Duodenal mucosa (tissue), 2 donors: ENCODE measurements at regions not wholly inside any gene's neighbourhood (a gene's known extent, or its start where the extent isn't known, plus 50 kb on each side); places are given as distances from the start of the nearest gene placed in this dataset.

Experiments
- H3K27ac ChIP-seq: one replicate; pipeline ENCODE4 v1.7.0; 2013; ENCODE audit warnings: low read depth, low read length
- H3K27me3 ChIP-seq, 2 donors: one replicate each; pipeline ENCODE4 v1.7.0; 2013; ENCODE audit warnings: low read length in 2 of 2, control low read depth in 1 of 2; ENCODE audit not compliant: insufficient read depth in 2 of 2, control insufficient read depth in 1 of 2
- H3K36me3 ChIP-seq, 2 donors: one replicate each; pipeline ENCODE4 v1.7.0; 2013; ENCODE audit warnings: low read length in 2 of 2, control low read depth in 1 of 2; ENCODE audit not compliant: insufficient read depth in 2 of 2, control insufficient read depth in 1 of 2
- H3K4me1 ChIP-seq, 2 donors: one replicate each; pipeline ENCODE4 v1.7.0; 2013; ENCODE audit warnings: low read length in 2 of 2, control low read depth in 1 of 2; ENCODE audit not compliant: insufficient read depth in 2 of 2, control insufficient read depth in 1 of 2
- H3K4me3 ChIP-seq, 2 donors: one replicate each; pipeline ENCODE4 v1.7.0; 2013; ENCODE audit warnings: low read length in 2 of 2, low read depth in 1 of 2
- H3K9ac ChIP-seq, 2 donors: one replicate each; pipeline ENCODE4 v1.7.0; 2013; ENCODE audit warnings: low read length in 2 of 2, low read depth in 1 of 2
- H3K9me3 ChIP-seq, 2 donors: one replicate each; pipeline ENCODE4 v1.7.0; 2013; ENCODE audit warnings: low read length in 2 of 2, control low read depth in 1 of 2; ENCODE audit not compliant: control insufficient read depth in 1 of 2

DNA sequence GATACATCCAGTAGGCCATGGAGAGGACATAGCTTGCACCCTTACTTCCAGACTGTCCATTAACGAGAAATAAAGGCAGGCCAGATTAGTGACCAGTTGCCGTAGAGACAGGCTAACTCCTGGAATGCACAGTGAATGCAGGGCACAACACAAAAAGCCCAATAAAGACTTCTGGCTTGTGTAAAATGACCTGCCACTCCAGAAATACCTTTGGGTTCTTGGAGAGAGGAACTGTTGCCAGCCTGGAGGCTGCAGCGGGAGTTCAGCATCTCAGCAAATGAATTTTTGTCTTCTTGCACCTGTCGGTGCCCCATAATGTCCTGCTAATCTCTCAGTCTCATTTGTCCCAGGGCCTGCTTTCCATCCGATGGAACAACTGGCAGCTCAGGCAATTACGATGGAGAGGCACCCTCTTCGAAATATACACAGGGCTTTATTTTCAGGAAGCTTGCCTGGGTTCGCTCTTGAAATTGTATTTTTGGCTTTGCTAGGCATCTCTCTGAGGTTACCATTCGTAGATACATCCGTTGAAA lies 538.8 kb upstream of the ZNF462 start:
- no peak overlapping the region for H3K4me3 ChIP-seq
- H3K4me1 ChIP-seq = no peaks in the 10 kb centered on the region
- no peak overlapping the region for H3K27ac ChIP-seq
- H3K9ac ChIP-seq = no peak overlapping the region
- no peaks in the 10 kb centered on the region for H3K27me3 ChIP-seq
- H3K36me3 ChIP-seq = no peaks in the 10 kb centered on the region
- H3K9me3 ChIP-seq = no peaks in the 10 kb centered on the region

DNA sequence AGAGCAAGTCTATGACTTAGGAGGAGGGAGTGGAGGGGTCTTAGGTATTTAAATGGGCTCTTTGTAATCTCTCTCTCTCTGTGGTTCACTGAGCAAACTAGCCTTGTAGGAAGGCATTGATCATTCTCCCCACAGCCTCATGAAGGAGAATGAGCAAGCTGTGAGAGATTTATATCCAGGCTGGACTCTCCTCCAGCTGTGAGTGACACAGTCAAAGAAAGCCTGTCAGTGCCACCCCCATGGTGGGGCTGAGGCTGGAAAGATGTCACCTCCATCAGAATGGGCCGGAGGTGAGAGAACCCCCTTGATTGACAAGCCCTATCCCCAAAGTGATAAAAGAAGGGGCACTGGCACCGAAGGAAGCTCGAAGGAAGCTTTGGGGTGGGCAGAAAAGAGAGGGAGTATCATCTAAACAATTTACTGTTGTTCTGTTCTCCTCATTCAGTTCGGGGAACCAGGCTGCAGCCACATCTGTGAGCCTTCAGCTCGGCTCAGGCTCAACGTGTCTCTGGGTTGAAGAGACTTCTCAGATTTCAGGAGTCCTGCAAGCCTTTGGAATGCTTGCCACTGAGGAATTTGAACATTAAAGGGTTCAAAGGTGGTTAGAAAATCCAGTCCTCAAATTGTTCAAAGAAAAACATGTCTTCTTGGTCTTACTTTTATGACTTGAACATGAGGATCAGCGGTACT lies 538.2 kb upstream of the ZNF462 start:
- Histone ChIP-seq H3K27me3 (no peaks in the 10 kb centered on the region), H3K4me1 (no peaks in the 10 kb centered on the region), H3K9ac (no peak overlapping the region), H3K9me3 (no peaks in the 10 kb centered on the region), H3K27ac (no peak overlapping the region), H3K36me3 (no peaks in the 10 kb centered on the region), H3K4me3 (no peak overlapping the region)

DNA sequence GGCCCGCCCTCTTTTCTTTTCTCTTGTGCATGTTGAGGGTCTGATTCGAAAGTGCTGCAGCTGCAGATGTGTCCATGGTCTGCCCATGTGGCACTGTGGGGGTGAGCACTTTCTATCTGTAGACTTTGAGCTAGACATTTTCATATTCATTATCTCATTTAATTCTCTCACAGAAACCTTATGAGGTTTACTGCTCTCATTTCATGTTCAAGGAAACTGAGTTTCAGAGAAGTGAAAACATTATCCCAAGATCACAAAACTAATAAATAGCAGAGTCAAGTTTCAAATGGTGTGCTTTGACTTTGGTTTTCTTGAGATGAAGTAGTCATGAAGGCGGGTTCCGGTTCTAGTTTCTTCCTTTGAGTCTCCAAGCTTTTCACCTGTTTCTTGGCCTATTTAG lies 536.5 kb upstream of the ZNF462 start:
- no peak overlapping the region for H3K9ac ChIP-seq
- H3K27ac ChIP-seq = no peak overlapping the region
- no peaks in the 10 kb centered on the region for H3K9me3 ChIP-seq
- H3K27me3 ChIP-seq = no peaks in the 10 kb centered on the region
- H3K4me3 ChIP-seq = no peak overlapping the region
- H3K36me3 ChIP-seq = no peaks in the 10 kb centered on the region
- H3K4me1 ChIP-seq = no peaks in the 10 kb centered on the region

DNA sequence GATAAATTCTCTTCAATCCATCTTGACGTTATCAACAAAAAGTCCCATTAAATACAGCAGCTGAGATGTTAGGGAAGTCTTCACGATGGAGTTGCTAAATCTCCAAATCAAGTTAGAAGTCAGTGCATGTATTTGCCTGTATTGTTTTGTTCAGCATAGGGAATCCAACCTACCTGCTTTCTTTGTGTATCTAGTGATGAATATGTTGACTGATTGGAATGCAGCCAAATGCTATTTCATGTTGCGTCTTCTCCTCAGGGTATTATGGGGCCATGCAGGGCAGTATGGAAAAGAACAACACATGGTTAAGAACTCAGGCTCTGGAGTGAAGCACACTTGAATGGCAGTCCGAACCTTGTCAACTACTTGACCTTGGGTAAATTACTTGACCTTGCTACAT lies 529.5 kb upstream of the ZNF462 start:
- H3K9me3 ChIP-seq = no peaks in the 10 kb centered on the region
- no peak overlapping the region for H3K4me3 ChIP-seq
- H3K27ac ChIP-seq = no peak overlapping the region
- H3K27me3 ChIP-seq = no peaks in the 10 kb centered on the region
- H3K36me3 ChIP-seq = no peaks in the 10 kb centered on the region
- no peak overlapping the region for H3K9ac ChIP-seq
- no peaks in the 10 kb centered on the region for H3K4me1 ChIP-seq

DNA sequence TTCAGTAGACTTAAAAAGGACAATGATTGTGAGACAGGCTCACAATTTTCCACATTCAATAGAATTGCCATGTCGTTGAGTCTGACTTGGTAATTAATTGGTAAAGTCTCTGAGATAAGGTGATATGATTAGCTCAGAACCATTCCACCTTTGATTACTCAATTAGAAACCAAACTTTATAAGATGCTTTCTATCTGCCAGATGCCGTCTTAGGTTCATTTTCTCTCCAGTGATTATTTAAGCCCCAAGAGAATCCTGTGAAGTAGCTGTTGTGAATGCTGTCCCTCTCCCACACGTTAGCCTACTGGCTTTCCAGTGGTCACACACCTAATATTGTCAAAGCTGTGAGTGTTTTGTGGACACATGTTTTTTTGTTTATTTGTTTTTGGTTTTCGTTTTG lies 528.9 kb upstream of the ZNF462 start:
- no peaks in the 10 kb centered on the region for H3K27me3 ChIP-seq
- H3K4me3 ChIP-seq = no peak overlapping the region
- no peaks in the 10 kb centered on the region for H3K4me1 ChIP-seq
- H3K27ac ChIP-seq = no peak overlapping the region
- H3K9ac ChIP-seq = no peak overlapping the region
- no peaks in the 10 kb centered on the region for H3K9me3 ChIP-seq
- no peaks in the 10 kb centered on the region for H3K36me3 ChIP-seq

DNA sequence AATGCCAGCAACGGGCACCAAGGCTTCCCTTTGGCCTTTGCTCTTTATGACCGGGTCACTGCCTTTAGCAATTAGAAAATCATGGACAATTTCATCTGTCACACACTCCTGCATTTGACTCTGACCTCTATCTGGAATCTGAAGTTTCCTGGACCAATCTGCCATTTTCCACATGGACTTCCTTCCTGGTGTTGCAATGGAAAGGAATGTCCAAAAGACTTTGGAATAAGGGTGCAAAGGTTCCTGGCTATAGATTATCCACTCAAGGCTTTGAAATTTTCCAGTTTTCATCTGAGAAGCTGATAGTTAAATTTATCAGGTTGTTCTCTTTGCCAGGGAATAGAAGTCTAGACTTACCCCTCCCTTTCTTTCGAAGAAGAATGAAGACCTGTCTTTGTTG lies 523.1 kb upstream of the ZNF462 start:
- no peaks in the 10 kb centered on the region for H3K27me3 ChIP-seq
- no peak overlapping the region for H3K27ac ChIP-seq
- H3K4me1 ChIP-seq = no peaks in the 10 kb centered on the region
- no peak overlapping the region for H3K4me3 ChIP-seq
- H3K9ac ChIP-seq = no peak overlapping the region
- H3K36me3 ChIP-seq = no peaks in the 10 kb centered on the region
- no peaks in the 10 kb centered on the region for H3K9me3 ChIP-seq

DNA sequence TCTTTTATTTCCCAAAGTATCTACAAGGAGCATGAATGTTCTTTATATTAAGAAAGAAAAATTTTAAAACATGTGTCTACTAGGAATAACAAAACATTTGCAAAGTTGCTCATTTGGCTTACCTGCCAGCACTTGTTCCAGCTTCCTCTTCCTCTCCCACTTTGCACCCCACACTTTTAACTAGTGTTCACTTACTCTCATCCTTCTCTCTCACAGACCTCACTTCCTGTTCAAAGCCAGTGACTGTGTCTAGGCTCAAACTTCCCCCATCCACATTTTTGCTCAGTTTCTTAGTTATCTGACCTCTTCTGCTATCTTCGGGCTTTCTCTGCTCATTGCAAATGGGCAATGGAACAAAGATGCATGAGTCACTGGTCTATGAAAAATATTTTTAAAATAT lies 512.2 kb upstream of the ZNF462 start:
- H3K36me3 ChIP-seq = no peaks in the 10 kb centered on the region
- no peaks in the 10 kb centered on the region for H3K4me1 ChIP-seq
- no peak overlapping the region for H3K27ac ChIP-seq
- no peak overlapping the region for H3K4me3 ChIP-seq
- H3K27me3 ChIP-seq = no peaks in the 10 kb centered on the region
- no peaks in the 10 kb centered on the region for H3K9me3 ChIP-seq
- no peak overlapping the region for H3K9ac ChIP-seq

DNA sequence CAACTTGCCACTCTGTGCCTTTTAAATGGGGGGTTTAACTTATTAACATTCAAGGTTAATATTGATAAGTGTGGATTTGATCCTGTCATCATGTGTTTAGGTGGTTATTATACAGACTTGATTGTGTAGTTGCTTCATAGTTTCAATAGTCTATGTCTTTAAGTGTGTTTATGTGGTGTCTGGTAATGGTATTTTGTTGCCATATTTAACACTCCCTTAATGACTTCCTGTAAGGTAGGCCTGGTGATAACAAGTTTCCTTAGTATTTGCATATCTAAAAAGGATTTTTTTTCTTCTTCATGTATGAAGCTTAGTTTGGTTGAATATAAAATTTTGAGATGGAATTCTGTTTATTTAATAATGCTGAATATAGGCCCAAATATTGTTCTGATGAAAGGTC lies 506.0 kb upstream of the ZNF462 start:
- Histone ChIP-seq H3K4me3 (no peak overlapping the region), H3K27ac (no peak overlapping the region)

DNA sequence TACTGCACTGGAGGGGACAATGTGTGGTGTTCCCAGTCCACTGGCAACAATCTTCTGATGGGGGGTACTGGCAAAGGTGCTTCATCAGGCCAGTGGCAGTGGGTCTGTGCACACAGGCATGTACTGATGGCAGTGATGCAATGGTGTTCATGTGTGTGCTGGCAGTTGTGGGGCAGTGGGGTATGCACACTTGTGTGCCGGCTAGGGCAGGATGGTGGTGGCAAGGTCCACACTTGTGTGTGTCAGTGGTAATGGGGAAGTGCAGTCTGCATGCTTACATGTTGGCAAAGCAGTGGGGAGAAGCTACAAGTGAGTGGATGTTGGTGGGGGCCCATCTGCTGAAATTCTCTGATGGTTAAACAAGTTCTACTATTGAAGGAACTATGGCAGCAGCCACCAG lies 504.6 kb upstream of the ZNF462 start:
- H3K9me3 ChIP-seq = no peaks in the 10 kb centered on the region
- H3K9ac ChIP-seq = no peak overlapping the region
- H3K27me3 ChIP-seq = no peaks in the 10 kb centered on the region
- H3K4me3 ChIP-seq = no peak overlapping the region
- H3K4me1 ChIP-seq = no peaks in the 10 kb centered on the region
- H3K36me3 ChIP-seq = no peaks in the 10 kb centered on the region
- H3K27ac ChIP-seq = no peak overlapping the region

More for the DNA sequence above, 506.0 kb upstream of the ZNF462 start:
- Histone ChIP-seq H3K9ac (no peak overlapping the region), H3K27me3 (no peaks in the 10 kb centered on the region), H3K9me3 (no peaks in the 10 kb centered on the region), H3K4me1 (no peaks in the 10 kb centered on the region), H3K36me3 (no peaks in the 10 kb centered on the region)

DNA sequence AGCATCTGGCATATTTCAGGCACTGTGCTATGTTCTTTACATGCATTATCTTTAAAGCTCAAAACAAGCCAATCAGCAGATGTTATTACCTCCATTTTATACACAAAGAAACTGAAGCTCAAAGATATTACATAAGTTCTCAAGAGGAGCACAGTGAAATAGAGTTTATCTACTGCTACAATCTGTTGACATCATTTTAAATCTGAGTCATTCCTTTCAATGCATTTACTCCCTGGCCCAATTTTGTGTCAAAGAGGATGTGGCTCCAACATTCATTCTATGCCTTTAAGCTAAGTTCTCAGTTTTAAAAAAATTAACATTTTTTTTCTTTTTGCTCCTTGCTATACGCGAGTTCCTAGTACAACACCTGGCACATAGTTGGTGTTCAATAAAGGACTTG lies 486.3 kb upstream of the ZNF462 start:
- no peaks in the 10 kb centered on the region for H3K36me3 ChIP-seq
- no peak overlapping the region for H3K4me3 ChIP-seq
- no peaks in the 10 kb centered on the region for H3K27me3 ChIP-seq
- no peaks in the 10 kb centered on the region for H3K9me3 ChIP-seq
- no peaks in the 10 kb centered on the region for H3K4me1 ChIP-seq
- no peak overlapping the region for H3K9ac ChIP-seq
- H3K27ac ChIP-seq = no peak overlapping the region
